ENCODE measurements at regions not wholly inside any gene's neighbourhood (a gene's known extent, or its start where the extent isn't known, plus 50 kb on each side); places are given as distances from the start of the nearest gene placed in this dataset.

GRCh38 chr19:30684613-30685012 is 312.4 kb downstream of the ZNF536 start:
- no peak for TF ChIP-seq CTCF (conservative IDR thresholded peaks at IDR 0.05 in 1 of 2, IDR thresholded peaks at IDR 0.05 in 1 of 2; ENCODE audit: low read depth in 1 of 2, low read length in 2 of 2)
- TF ChIP-seq EZH2 (IDR thresholded peaks at IDR 0.05; ENCODE audit: low read length, missing control alignments), result no peak

Measured in fibroblast of lung (primary cell).